GM18867 (cell line): ENCODE measurements at regions not wholly inside any gene's neighbourhood (a gene's known extent, or its start where the extent isn't known, plus 50 kb on each side); places are given as distances from the start of the nearest gene placed in this dataset.

Source experiments
- ATAC-seq: cut with Tn5 transposase; IDR thresholded peaks from one replicate; pipeline ENCODE4 v1.9.1; 2021; ENCODE audit warnings: mild to moderate bottlenecking, moderate library complexity; ENCODE audit not compliant: unreplicated experiment

GRCh38 chr13:38283346-38283745, 66.3 kb upstream of the UFM1 start:
- no peak for ATAC-seq

DNA sequence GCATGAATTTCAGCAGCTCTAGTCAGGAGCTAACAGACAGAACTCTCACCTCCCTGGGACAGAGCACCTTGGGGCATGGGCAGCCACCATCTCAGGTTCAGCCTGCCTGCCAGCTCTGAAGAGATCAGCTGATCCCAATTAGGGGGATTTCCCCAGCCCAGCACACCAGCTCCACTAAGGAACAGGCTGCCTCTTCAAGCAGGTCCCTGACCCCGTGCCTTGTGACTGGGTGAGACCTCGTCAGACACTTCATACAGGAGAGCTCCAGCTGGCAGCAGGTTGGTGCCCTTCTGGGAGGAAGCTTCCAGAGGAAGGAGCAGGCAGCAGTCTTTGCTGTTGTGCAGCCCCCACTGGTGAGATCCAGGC, 84.5 kb upstream of the UFM1 start:
- ATAC-seq, result no peak

- ATAC-seq, result no peak
Observed at GRCh38 chr13:38264363-38265131, 85.1 kb upstream of the UFM1 start.

DNA sequence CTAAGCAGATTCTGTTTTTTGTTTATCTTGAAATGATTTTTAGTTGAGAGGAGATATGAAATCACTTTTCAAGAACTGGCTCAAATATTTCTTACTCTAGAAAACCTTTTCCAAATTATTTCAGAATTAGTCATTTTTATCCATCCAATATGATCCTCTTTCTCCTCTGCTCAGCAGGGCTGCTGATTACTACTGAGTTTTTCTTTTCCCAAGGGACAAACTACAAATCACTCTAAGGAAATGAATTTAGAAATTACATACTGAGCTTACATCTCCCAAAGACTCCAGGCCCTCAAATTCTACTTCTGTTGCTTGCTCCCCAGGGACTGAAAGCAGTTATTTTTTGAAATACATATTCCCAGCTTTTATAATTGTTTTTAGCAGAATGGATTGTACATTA, 87.4 kb upstream of the UFM1 start:
- ATAC-seq, result no peak

DNA sequence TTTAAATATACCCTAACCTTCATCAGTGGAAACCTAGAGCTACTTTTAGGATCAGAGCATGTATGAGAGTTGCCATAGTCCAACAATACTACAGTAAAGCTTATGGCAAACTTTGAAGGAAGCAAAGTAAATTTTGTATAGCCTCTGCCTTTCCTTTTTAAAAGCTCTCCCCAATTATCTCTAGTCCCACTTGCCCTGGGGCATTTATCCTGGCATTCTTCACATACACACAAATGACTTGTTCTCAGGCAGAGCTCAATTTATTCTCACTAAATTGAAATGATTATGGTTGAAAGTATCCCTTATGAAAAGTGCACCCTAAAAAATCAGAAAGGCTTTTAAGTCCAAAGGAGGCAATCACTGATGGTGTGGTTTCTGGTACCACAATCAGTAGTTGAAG, 94.1 kb upstream of the UFM1 start:
- no peak for ATAC-seq

GRCh38 chr13:38239874-38240273, 109.8 kb upstream of the UFM1 start:
- ATAC-seq, result no peak

DNA sequence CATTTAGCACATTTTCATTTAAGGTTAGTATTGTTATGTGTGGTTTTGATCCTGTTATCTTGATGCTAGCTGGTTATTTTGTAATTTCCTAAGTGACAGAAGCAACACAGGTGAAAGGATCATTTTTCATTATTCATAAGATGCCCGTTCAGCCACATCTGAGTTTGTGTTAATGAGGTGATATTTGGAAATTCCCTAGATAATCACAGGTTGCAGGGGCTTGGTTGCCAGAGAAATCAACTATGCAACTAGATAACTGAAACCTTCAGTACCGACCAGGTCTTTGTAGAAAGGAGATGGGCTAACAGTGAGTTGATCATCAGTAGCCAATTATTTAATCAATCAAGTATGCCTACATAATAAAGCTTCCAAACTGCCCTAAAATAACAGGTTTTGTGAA, 121.3 kb upstream of the UFM1 start:
- no peak for ATAC-seq

- ATAC-seq, result no peak
Observed at GRCh38 chr13:38226496-38226895, 123.2 kb upstream of the UFM1 start.

- ATAC-seq, result no peak
Observed at GRCh38 chr13:38223089-38223488, 126.6 kb upstream of the UFM1 start.

- peak; percentile 80 for ATAC-seq
Observed at GRCh38 chr13:38221120-38221519, 128.5 kb upstream of the UFM1 start.

DNA sequence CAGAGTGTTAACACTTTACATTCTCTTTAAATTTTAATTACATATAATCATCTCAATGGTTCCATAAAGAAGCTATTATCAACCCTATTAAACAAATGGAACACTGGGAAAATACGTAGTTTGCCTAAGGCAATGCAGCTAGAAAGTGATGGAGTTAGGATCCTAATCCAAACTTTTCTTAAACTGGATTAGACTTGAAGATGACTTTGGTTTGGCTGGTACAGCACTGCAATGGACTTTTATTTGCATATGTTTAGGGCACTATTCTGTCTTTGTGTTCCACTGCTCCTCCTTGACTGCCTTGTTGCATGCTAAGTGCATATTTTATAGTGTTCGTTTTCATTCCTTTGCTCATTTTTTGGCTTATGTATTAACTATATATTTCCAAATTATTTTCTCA, 133.5 kb upstream of the UFM1 start:
- no peak for ATAC-seq

DNA sequence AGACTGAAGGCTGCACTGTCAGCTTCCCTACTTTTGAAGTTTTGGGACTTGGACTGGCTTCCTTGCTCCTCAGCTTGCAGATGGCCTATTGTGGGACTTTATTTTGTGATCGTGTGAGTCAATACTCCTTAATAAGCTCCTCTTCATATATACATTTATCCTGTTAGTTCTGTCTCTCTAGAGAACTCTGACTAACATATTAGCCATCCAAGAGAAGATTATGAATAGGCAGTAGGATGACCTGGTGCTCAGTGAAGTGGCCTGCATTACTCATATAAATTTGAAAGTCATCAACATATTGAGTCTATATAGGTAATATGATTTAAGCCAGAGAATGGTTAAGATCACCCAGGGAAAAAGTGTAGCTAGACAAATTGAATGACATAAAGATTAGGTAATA, 136.3 kb upstream of the UFM1 start:
- ATAC-seq, result no peak

DNA sequence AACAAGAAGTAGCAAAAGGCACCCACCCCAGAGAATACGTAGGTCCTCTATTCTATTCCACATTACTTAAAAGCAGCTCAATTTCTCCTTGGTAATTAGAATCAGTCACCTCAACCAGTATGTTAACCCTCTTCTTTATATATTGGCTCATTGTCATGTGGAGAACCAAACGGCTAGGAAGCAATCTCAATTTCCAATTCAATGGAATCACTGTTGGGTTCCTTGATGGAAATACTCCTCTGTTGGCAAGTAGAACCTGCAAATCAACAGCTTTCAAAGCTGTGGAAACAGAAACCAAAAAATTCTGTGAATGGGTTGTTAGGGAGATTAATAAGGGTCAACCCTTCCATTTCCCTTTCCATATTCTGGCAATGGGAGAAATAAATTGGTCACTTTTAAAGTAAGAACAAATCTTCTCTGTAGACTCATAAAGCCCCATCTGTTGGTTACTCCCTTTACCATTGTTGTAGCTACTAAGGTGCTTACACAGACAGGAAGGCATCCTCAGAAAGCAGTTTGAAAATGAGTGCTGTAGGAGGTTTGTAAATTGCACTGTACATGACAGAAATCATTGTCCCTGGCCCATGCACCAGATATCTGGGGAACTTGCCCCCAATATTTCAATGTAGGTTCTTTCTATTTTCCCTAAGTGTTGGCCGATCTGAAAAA, 138.6 kb upstream of the UFM1 start:
- ATAC-seq, result no peak

- no peak for ATAC-seq
Observed at GRCh38 chr13:38204556-38204955, 145.1 kb upstream of the UFM1 start.

DNA sequence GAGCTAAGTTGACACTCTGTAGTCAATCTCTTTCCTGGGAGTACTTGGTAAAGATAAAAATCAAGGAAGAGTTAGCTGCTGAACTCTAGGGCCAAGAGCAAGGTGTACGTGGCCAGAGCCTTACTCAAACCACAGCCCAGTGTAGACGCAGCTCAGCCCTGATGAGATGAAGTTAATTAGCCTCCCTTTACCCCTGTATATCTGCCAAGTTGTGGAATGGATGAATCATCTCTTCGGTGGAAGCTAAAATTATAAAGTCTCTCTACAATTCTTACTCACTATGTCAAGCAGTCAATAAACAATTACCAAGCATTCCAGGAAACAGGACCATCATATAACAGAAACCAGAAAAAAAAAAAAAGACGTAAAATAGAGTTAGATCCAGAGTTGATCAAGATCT, 146.9 kb upstream of the UFM1 start:
- no peak for ATAC-seq

DNA sequence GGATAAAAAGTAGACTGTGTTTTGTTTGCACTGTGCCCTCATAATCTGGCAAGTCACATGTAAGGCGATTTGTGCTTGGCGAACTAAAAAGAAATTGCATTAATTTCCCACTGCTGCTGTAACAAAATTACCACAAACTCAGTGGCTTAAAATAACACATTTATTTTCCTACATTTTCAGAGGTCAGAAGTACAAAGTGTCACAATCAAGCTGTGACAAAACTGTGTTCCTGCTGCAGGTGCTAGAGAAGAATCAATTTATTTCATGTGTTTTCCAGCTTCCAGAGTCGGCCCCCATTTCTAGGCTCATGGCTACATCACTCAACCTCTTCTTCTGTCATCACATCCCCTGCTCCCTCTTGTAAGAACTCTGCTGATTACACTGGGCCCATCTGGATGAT, 158.6 kb upstream of the UFM1 start:
- no peak for ATAC-seq

GRCh38 chr13:38180670-38181069, 169.0 kb upstream of the UFM1 start:
- peak; percentile 87 for ATAC-seq

- ATAC-seq, result no peak
Observed at GRCh38 chr13:38180126-38180525, 169.5 kb upstream of the UFM1 start.

DNA sequence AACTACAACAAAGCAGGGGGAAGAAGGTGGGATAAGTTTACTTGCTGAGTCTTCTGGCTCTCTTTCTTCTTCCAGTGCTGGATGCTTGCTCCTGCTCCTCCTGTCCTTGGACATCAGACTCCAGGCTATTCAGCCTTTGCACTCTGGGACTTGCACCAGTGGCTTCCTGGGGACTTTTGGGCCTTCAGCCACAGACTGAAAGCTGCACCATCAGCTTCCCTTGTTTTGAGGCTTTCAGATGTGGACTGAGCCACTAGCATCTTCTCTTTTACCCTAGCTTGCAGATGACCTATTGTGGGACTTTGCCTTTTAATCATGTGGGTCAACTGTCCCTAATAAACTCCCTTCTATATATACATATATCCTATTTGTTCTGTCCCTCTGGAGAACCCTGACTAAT, 173.0 kb upstream of the UFM1 start:
- ATAC-seq, result no peak

DNA sequence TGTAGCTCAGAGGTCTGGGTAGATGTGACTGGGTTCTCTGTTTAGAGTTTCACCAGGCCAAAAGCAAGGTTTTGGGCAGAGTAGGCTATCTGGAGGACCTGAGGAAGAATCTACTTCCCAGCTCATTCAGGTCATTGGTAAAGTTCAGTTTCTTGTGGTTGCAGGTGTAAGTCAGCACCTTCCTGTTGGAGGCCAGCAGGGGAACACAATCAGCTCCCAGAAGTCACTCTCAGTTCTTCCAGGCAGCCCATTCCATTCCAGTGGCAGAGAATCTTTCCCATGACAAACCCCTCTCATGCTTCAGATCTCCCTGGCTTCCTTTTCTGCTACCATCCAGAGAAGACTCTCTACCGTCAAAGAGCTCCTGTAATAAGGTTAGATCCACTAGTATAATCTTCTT, 176.2 kb upstream of the UFM1 start:
- ATAC-seq, result no peak

GRCh38 chr13:38167164-38167822, 182.4 kb upstream of the UFM1 start:
- peak; percentile 99 for ATAC-seq

- ATAC-seq, result no peak
Observed at GRCh38 chr13:38166116-38166515, 183.5 kb upstream of the UFM1 start.
